Skeletal muscle tissue (tissue), 3 donors: ENCODE measurements at regions not wholly inside any gene's neighbourhood (a gene's known extent, or its start where the extent isn't known, plus 50 kb on each side); places are given as distances from the start of the nearest gene placed in this dataset.
"Not testable (repeated sequence)": the region's sequence is repeated elsewhere in the genome, so short reads cannot be mapped to it uniquely, and the experiment has no call there.

ENCODE experiments used
- H3K27ac ChIP-seq: one replicate; pipeline ENCODE4 v1.7.0; 2013; ENCODE audit warnings: mild to moderate bottlenecking, low read depth, low read length, inconsistent platforms
- H3K27me3 ChIP-seq, 3 donors: one replicate each; pipeline ENCODE4 v1.7.0; 2013; ENCODE audit warnings: low read length in 3 of 3; ENCODE audit not compliant: control insufficient read depth in 3 of 3, insufficient read depth in 3 of 3
- H3K36me3 ChIP-seq, 3 donors: one replicate each; pipeline ENCODE4 v1.7.0; 2013; ENCODE audit warnings: low read length in 3 of 3; ENCODE audit not compliant: control insufficient read depth in 3 of 3, insufficient read depth in 3 of 3
- H3K4me1 ChIP-seq, 3 donors: one replicate each; pipeline ENCODE4 v1.7.0; 2013; ENCODE audit warnings: low read length in 3 of 3, mild to moderate bottlenecking in 3 of 3; ENCODE audit not compliant: control insufficient read depth in 3 of 3, insufficient read depth in 3 of 3
- H3K4me3 ChIP-seq, 3 donors: one replicate each; pipeline ENCODE4 v1.7.0; 2013; ENCODE audit warnings: low read length in 3 of 3
- H3K9ac ChIP-seq, 3 donors: one replicate each; pipeline ENCODE4 v1.7.0; 2013; ENCODE audit warnings: low read length in 3 of 3, mild to moderate bottlenecking in 3 of 3, moderate library complexity in 2 of 3, low read depth in 1 of 3
- H3K9me3 ChIP-seq, 3 donors: one replicate each; pipeline ENCODE4 v1.7.0; 2013; ENCODE audit warnings: low read length in 3 of 3; ENCODE audit not compliant: control insufficient read depth in 3 of 3
- donor health status: Osteomylitis.

- Histone ChIP-seq H3K4me3 (no peak overlapping the region), H3K9me3 (no peaks in the 10 kb centered on the region)
These were observed 220.2 kb upstream of the TOM1L1 start for GRCh38 chr17:54680410-54680809.

GRCh38 chr17:54694287-54694887 is 206.3 kb upstream of the TOM1L1 start:
- Histone ChIP-seq H3K27ac (no peak overlapping the region), H3K9me3 (no peaks in the 10 kb centered on the region), H3K9ac (no peak overlapping the region), H3K4me3 (no peak overlapping the region), H3K4me1 (no peaks in the 10 kb centered on the region), H3K27me3 (no peaks in the 10 kb centered on the region), H3K36me3 (no peaks in the 10 kb centered on the region)

More at GRCh38 chr17:54680410-54680809, 220.2 kb upstream of the TOM1L1 start:
- Histone ChIP-seq H3K9ac (no peak overlapping the region), H3K36me3 (no peaks in the 10 kb centered on the region), H3K4me1 (no peaks in the 10 kb centered on the region), H3K27ac (no peak overlapping the region), H3K27me3 (no peaks in the 10 kb centered on the region)

GRCh38 chr17:54712798-54713197 is 187.9 kb upstream of the TOM1L1 start:
- H3K9ac ChIP-seq, H3K4me3 ChIP-seq, H3K4me1 ChIP-seq, H3K36me3 ChIP-seq, H3K9me3 ChIP-seq, H3K27ac ChIP-seq, H3K27me3 ChIP-seq: not testable (repeated sequence)

- H3K4me3 ChIP-seq: no peak overlapping the region
These were observed 182.4 kb upstream of the TOM1L1 start for GRCh38 chr17:54718286-54718685.

GRCh38 chr17:54727624-54728023 is 173.0 kb upstream of the TOM1L1 start:
- no peak overlapping the region for H3K4me3 ChIP-seq
- no peaks in the 10 kb centered on the region for H3K27me3 ChIP-seq
- no peak overlapping the region for H3K27ac ChIP-seq
- no peaks in the 10 kb centered on the region for H3K4me1 ChIP-seq
- peaks cover 2 to 11% (median 2%) of the 10 kb centered on the region in 3 donors for H3K9me3 ChIP-seq
- no peaks in the 10 kb centered on the region for H3K36me3 ChIP-seq
- no peak overlapping the region for H3K9ac ChIP-seq

More at GRCh38 chr17:54718286-54718685, 182.4 kb upstream of the TOM1L1 start:
- no peaks in the 10 kb centered on the region for H3K27me3 ChIP-seq
- H3K9me3 ChIP-seq: peaks cover 0 to 2% (median 0%) of the 10 kb centered on the region in 3 donors
- no peaks in the 10 kb centered on the region for H3K36me3 ChIP-seq
- no peak overlapping the region for H3K9ac ChIP-seq
- H3K27ac ChIP-seq: no peak overlapping the region
- no peaks in the 10 kb centered on the region for H3K4me1 ChIP-seq

GRCh38 chr17:54736573-54736972 is 164.1 kb upstream of the TOM1L1 start:
- Histone ChIP-seq H3K9me3 (peaks cover 0 to 4% (median 0%) of the 10 kb centered on the region in 3 donors), H3K9ac (no peak overlapping the region), H3K4me3 (no peak overlapping the region), H3K36me3 (no peaks in the 10 kb centered on the region), H3K4me1 (no peaks in the 10 kb centered on the region), H3K27ac (no peak overlapping the region), H3K27me3 (no peaks in the 10 kb centered on the region)

- H3K4me3 ChIP-seq: no peak overlapping the region
- H3K9ac ChIP-seq: no peak overlapping the region
- H3K9me3 ChIP-seq: no peaks in the 10 kb centered on the region
- H3K27ac ChIP-seq: no peak overlapping the region
- H3K4me1 ChIP-seq: no peaks in the 10 kb centered on the region
- H3K27me3 ChIP-seq: no peaks in the 10 kb centered on the region
- H3K36me3 ChIP-seq: no peaks in the 10 kb centered on the region
These were observed 162.2 kb upstream of the TOM1L1 start for GRCh38 chr17:54738496-54738895.

GRCh38 chr17:54744750-54745149 is 155.9 kb upstream of the TOM1L1 start:
- H3K9me3 ChIP-seq: peaks cover 2 to 10% (median 2%) of the 10 kb centered on the region in 3 donors
- no peaks in the 10 kb centered on the region for H3K36me3 ChIP-seq
- H3K9ac ChIP-seq: no peak overlapping the region
- no peaks in the 10 kb centered on the region for H3K27me3 ChIP-seq
- H3K4me1 ChIP-seq: no peaks in the 10 kb centered on the region
- H3K4me3 ChIP-seq: no peak overlapping the region
- H3K27ac ChIP-seq: no peak overlapping the region

GRCh38 chr17:54745239-54745638 is 155.4 kb upstream of the TOM1L1 start:
- Histone ChIP-seq H3K9me3 (peaks cover 2 to 10% (median 2%) of the 10 kb centered on the region in 3 donors), H3K9ac (no peak overlapping the region), H3K27me3 (no peaks in the 10 kb centered on the region), H3K27ac (no peak overlapping the region), H3K4me1 (no peaks in the 10 kb centered on the region), H3K36me3 (no peaks in the 10 kb centered on the region), H3K4me3 (no peak overlapping the region)

GRCh38 chr17:54745862-54746261 is 154.8 kb upstream of the TOM1L1 start:
- H3K27ac ChIP-seq: no peak overlapping the region
- no peaks in the 10 kb centered on the region for H3K4me1 ChIP-seq
- H3K36me3 ChIP-seq: no peaks in the 10 kb centered on the region
- H3K9me3 ChIP-seq: peaks cover 2 to 10% (median 2%) of the 10 kb centered on the region in 3 donors
- H3K4me3 ChIP-seq: no peak overlapping the region
- H3K9ac ChIP-seq: no peak overlapping the region
- no peaks in the 10 kb centered on the region for H3K27me3 ChIP-seq
